SKM-1 (cell line): ENCODE measurements at regions not wholly inside any gene's neighbourhood (a gene's known extent, or its start where the extent isn't known, plus 50 kb on each side); places are given as distances from the start of the nearest gene placed in this dataset.
"Not testable (repeated sequence)": the region's sequence is repeated elsewhere in the genome, so short reads cannot be mapped to it uniquely, and the experiment has no call there.

Source experiments
- DNase-seq: peaks from one replicate; lab custom pipeline; 2025; ENCODE audit not compliant: unreplicated experiment; lab: John Stamatoyannopoulos, UW

DNA sequence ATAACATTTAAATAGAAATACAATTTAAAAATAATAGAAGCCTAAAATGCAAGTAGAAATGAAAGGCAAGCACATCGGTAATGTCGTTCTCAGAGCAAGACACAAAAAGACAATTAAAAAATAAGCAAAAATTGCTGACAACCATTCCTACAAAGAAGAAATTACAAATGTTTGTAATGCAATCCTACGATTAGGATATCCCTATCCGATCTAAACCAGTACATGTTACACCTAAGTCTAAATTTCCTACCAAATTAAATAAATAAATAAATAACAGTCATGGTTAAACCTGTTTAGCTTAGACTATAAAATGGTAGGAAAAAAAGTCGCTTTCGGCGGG, 90.0 kb downstream of the ANXA2R start:
- no peak for DNase-seq

DNA sequence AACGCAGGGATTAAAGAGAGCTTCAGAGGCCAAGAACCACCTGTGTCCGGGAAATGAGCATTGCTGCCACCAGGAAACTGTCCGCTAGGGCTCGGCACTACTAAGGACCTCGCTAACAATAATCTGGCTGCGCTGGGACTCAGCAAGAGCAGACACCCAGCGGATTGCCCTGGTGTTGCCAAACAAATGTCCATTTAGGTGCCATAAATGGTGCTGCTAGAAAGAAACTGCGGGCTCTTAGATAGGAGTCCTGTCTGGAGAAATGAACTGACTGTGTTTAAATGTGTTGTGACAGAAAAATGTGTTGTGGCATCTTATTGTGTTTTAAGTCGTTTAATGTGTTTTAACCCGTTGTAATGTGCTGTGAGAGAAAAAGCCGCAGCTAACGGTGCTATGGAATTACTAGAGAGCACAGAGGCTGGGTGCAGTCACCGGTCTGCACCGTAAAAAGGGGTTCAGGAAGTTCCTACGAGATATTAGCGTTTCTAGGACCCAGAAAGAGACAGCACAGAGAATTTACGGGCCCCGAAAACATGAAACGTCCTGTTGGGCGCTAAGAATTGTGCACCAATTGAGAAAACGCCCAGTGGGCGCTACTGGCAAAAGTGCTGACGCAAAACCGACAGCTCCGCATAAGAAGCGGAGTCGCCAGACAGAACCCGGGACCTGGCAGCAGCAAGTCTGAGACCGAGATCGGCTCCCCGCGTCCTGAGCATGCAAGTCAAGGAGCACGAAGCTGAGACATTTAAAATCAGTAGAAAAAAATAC, 90.6 kb downstream of the ANXA2R start:
- peak; percentile 57 for DNase-seq

DNA sequence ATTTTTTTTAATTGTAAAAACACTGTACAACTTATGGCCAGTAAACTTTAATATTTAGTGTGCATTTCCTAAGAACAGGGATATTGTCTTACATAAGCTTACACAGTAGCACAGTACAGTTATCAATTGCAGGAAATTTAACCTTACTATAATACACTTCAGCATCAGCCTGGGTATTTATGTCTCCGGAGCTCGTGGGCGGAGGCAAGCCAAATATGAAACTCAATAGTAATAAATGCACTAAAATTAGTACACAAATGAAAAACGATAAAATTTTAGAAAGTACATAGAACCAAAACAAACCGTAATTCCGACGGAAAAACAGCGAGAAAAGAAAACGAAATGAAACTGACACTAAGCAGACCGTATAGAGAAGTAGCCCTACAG, 91.2 kb downstream of the ANXA2R start:
- DNase-seq: no peak

DNA sequence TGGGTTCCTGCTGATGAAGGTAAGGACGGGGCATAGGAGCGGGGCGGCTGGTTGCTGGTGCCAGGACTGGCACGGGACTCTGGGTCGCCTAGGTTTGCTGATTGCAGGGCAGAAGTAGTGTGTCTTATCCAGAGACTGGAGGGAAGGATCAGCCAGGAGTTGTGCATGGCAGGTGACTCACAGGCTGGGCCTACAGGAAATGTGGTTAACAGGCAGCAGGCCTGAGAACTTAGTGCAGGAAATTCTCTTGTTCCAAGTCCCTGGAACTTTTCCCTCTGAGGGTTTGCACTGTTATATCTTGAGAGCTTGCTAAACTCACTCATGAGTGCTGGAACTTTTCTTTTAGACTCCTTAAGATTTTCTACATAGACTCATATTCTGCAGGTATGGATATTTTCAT, 95.1 kb downstream of the ANXA2R start:
- DNase-seq: no peak

DNA sequence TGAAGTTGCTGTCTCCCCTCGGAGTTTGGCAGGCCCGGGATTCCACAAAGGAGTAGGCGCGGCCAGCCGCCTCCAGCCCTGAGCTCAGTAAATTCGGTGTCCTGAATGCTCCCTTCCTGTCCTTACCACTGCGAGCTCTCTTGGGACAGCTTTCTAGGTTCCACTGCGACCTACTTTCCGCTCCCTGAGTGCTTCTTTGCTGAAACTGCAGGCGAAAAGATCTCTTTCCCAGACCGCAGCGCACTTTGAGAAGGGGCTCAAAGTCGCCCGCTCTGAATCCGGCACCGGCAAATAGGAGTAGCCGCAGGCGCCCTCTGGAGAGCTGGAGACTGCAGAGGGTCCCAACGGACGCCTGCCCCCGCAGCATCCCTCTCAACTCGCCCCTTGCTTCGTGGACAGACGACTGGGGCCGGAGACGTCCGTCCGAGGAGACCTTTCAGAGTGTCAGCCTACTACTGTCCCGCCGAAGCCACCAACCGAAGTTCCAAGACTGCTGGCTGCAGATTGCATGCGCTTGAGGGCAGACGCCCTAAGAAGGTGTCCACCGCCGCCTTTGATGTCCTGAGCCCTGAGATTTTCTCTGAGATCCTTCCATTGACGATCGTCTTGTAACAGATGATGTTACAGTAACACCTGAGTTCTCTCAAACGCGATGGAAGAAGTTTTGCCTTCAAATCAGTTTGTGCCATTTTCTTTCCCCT, 96.0 kb downstream of the ANXA2R start:
- no peak for DNase-seq

DNA sequence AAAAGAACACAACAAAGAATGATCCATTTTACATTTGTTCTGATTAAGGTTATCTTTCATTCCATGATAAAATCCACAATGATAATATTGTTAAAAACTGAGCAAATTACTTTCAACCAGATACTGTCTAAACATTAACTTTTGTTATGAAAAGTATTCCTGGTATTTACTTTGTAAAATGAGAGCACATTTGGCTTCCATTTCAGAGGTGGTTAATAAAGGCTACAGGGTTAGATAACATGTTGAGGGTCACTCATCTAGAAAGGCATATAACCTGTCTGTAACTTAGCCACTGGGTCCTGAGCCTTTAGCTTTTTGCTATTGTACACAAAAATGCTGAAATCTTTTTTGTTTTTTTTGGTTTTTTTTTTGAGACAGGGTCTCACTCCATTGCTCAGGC, 99.3 kb downstream of the ANXA2R start:
- no peak for DNase-seq

DNA sequence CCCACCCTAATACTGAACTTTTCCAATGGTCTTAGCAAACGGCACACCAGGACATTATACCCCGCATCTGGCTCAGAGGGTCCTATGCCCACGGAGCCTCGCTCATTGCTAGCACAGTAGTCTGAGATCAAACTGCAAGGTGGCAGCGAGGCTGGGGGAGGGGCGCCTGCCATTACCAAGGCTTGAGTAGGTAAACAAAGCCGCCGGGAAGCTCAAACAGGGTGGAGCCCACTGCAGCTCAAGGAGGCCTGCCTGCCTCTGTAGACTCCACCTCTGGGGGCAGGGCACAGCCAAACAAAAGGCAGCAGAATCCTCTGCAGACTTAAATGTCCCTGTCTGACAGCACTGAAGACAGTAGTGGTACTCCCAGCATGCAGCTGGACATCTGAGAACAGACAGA, 108.1 kb downstream of the ANXA2R start:
- DNase-seq: not testable (repeated sequence)

DNA sequence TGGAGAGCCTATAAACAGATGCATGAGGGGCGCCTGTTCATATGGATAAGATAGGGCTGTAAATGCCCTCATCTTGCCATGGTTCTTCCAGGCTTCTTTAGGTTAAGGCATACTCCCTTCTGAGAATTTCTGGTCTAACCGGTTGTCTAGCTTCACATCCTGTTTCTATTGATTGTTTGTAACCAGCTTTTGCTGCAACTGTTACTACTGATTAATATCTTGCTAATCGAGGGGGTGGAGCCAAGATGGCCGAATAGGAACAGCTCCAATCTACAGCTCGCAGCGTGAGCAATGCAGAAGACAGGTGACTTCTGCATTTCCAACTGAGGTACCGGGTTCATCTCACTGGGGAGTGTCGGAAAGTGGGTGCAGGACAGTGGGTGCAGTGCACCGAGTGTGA, 108.7 kb downstream of the ANXA2R start:
- DNase-seq: not testable (repeated sequence)

DNA sequence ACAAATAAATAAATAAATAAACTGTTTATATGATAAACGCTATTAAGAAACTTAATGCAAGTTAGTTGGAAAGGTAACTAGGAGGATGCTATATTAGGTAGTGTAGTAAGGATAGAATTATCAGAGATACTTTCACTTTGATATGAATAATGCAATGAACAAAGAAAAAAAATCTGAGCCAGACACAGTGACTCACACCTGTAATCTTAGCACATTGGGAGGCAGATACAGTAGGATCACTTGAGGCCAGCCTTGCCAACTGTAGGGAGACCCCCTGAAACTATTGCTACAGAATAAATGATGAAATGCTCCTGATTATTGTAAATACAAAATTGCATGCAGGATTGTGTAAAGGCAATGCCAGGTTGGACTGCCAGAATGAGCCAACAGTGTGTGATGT, 109.2 kb downstream of the ANXA2R start:
- DNase-seq: no peak

DNA sequence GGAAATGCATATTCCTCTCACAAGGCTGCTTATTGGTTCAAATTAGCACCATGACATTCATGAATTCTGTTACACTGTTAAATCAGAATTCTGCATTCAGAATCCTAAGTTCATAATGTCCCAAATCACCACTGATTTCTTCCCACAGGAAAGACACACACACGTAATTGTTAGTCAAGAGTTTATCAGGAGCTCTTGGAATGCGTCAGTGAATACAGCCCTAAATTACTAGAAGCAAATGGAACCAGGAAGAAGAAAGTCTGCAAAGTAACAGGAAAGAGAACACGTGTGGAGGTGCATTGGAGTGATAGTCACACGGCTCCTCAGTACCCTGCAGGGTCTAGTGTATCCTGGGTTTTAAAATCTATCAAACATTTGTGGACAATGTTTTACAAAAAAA, 110.2 kb downstream of the ANXA2R start:
- DNase-seq: no peak

DNA sequence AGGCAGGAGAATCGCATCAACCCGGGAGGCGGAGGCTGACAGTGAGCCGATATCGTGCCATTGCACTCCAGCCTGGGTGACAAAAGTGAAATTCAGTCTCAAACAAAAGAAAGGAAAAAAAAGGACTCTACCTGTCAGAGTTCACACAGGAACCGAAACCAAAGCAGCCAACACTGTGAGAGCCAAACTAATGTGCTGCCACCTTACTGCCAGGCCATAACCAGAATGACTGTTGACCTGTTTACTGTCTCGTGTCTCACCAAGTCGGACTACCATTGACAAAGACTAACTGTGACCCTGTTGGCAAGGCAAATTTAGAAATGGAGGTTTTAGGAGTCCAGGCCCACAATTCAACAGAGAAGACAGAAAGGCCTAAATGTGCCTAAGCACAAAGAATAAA, 112.4 kb downstream of the ANXA2R start:
- DNase-seq: no peak

DNA sequence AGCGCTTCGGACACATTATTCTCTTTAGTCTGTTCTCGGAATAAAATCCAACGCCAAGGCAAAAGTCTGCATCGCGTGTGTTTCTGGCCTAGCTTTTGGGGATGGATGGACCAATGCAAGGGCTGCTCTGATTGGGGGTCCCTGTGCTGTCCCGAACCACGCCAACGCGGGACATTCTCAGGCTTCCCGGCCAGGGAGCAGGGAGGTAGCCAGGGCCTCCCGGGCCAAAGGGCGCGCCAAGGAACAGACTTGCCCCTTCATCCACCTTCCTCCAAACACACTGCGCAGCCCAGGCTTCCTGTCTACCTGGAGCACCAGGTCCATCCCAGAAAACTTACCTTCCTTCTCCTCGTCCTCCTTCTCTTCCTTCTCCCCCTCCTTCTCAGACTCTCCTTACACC, 113.0 kb upstream of the SELENOP start:
- no peak for DNase-seq

DNA sequence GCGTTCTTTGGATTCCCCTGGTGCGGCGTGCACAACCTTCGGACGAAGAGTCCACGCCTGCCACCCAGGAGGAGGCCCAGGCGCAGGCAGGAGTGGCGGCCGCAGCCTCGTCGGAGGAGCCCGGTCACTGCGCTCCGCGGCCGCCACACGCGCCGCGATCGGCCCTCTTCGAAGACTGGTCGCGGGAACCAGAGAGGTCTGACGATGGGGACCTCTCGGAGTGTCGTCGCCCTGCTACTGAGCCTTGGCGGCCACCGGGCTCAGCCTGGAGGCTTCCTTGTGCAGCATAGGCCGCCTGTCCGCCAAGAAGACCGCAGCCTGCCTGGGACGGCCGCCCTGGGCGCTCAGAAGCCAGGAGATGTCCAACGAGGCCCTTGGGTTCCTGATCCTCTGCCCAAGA, 112.5 kb upstream of the SELENOP start:
- no peak for DNase-seq

DNA sequence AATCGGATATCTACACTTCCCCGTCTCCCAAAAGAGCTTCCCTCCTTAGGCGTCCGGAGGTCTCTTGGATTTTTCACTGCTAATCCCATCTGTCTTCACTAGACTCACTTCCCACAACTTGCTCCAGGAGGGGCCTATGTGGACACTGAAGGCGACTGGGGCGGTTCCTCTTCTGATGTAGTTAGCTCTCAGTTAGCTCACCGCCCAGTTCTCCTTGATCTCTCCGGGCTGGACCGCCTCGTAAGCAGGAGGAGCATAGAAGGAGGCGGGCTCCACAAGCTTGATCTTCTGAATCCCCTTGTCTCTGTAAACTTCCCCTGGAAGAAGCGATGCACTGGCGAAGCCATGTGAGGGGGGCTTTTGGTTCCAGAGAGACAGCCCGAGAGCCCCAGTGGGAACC, 112.0 kb upstream of the SELENOP start:
- no peak for DNase-seq

DNA sequence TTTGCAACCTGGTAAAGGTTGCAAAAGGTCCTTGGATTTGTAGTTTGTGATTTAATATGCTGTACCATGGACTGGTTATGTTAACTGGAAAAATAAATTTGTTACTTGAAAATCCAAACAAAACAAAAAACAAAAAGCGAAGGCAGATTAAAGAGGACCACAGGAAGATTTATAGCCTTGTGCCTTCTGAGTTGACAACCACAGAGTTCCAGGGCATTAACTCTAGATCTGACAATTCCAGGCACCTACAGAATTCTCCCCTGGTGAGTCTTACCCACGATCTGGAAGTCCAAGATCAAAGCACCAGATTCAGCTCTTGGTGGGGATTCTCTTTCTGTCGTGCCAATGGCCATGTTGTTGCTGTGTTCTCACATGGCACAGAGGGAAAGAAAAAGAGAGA, 107.9 kb upstream of the SELENOP start:
- no peak for DNase-seq

DNA sequence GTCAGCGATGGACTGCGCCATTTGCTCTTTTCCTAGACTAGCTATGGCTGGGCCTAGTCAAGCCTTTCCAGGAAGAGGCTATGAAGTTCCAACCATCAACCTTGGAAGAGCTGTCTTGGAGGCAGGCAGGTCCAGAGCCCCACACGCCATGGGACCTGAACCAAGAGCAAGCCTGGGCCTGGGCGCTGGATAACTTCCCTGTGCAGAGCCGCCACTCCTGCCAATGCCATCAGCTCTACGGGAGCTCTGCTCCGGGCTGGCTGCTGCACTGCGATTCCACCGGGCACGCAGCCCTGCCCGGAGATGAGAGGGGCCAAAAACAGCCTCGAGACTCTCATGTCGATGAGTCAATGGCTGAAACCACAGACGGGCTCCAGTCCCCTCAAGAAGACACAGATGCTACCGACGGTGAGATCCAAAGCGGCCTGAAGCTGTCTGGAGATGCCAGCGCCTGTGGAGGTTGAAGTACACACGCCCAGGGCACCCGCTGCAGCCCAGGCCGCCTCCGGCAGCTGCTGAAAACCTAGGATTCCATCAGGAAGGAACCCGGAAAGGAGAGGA, 103.7 kb upstream of the SELENOP start:
- DNase-seq: no peak

DNA sequence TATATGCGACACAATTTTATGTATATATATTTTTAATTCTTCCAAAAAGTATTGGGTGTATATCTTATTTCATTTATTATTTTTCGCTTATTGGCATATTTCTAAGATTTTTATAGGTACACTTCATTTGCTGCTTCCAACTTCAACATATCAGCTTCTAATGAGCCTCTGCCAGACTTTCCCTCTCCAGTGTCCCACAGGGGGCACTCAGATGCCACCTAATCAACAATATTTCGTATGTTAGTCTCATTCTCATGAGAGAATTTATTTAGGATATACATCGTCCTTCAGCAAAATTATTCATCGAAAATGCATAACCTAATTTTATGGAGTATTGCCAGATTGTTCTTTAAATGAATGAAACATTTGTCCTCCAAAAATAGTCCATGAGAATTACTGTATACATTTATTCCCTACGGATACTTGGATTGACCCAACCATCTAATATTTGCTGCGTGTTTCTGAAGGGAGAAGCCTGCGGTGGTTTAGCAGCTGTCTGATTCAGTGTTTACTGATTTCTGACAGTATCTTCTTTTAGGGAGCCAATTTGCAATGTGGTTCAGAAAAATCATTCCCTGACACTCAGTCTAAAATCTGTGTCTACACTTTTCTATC, 100.6 kb upstream of the SELENOP start:
- no peak for DNase-seq

DNA sequence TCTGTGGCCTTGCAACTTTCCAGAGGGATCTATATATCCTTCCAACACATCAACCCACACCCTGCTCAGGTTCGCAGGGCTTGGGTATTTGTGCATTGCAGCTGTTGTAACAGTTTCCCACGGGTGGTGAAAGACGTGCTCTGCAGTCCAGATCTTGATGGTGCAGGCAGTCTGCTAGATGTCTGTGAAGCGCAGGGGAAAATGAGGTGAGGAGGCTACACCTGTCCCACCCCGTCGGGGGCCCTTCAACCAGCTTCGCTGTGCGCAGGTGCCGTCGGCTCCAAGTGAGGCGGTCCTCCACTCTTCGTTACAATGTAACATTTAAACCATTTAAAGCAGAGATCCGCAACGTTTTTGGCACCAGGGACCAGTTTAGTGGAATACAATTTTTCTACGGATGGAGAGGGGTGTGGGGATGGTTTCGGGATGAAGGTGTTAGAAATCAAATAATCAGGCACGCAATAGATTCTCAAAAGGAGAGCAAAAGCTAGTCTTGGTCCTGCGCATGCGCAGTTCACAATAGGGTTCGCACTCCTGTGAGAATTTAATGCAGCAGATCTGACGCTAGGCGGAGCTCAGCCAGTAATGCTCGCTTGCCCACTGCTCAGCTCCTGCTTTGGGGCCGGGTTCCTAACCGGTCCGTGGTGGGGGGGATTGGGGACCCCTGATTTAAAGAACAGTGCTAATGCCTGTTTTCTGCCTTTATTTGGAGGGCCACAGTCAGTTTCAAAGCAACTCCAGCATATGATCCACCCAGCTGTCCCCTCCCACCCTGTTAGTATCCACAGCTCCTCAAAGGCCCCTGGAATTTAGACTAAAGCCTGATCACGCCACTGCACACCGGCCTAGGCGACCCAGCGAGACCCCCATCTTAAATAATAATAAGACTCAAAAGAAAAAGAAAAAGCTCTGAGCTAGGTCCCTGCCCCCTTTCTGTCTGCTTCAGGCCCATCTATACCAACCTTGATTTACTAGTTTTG, 97.1 kb upstream of the SELENOP start:
- DNase-seq: peak; percentile 80

DNA sequence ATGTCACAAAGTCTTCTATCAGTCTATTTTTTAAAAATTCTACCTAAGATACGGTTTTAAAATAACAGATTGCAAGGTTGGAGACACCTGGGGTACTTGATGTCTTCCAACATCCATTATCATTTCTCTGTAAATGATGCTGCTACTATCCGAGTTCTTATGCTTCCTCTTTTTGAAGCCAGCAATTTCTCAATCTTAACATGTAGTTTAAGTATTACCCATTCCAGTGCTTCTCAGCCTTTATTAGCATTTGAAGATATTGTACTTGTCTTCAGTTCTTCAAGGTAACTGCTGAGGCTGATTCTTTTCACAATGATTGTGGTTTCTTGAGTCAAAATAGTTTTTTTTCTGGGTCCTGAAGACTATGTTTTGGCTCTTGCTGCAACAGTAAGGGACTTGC, 96.4 kb upstream of the SELENOP start:
- peak; percentile 54 for DNase-seq

DNA sequence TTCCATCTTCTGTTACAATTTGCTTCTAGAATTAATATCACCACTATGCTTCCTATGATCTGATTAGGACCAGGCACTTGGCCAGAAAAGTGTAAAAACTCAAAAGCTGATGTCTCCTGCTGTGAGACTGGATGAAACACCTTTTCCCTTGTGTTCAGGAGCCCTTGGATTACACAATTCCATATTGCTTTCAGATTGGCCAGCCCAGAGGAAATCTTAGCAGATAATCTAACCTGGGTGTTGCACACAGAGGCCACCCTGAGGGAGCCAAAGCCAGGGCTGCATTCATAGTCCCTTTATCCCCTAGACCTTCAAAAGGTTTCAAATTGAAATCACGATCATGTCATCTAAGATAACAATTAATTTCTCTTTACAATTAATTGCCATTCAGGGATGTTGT, 94.1 kb upstream of the SELENOP start:
- no peak for DNase-seq

DNA sequence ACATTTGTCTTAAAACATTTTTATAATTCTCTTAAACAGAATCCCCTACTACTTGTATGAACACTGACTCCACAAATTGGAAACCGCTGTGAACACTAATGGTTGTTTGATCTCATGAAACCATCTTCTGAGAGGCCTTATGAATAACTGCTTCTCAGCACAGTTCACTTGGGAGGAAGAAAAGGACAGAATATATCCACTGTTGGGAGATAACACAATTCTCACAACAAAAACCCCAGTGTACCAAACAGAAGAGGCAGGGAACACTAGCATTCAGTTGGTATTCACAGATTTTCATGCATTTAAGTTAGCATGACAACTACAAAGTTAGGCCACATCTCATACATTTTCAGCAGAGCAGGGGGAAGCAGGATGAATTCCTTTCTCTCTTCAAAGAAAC, 89.0 kb upstream of the SELENOP start:
- no peak for DNase-seq
